MCF 10A (cell line): ENCODE measurements at regions not wholly inside any gene's neighbourhood (a gene's known extent, or its start where the extent isn't known, plus 50 kb on each side); places are given as distances from the start of the nearest gene placed in this dataset.

Experiments
- BruUV-seq: library from RNA; stranded (reverse); fragments of 400-500 nt; replicated peaks from 2 replicates; lab custom pipeline; 2021; lab: Mats Ljungman, UMichigan
- CTCF ChIA-PET: fragments of 300-600 bp; sonication (Branson Sonifier 250); formaldehyde crosslinking; extraction: SDS; loops from one replicate; lab custom pipeline; 2021; ENCODE audit warnings: antibody characterized with exemption, inconsistent platforms; lab: Yijun Ruan, JAX
- POLR2A ChIA-PET: fragments of 300-600, 350-650 bp; sonication (Branson Sonifier 250); formaldehyde crosslinking; extraction: SDS; loops from one replicate; lab custom pipeline; 2020; ENCODE audit warnings: antibody characterized with exemption, inconsistent platforms; lab: Yijun Ruan, JAX
- DNase-seq: peaks from one replicate; pipeline ENCODE4 v3.0.0-alpha.2; 2018; ENCODE audit not compliant: unreplicated experiment
- H3K27ac Mint-ChIP-seq: one replicate; pipeline ENCODE4 v1.8.0; 2022; ENCODE audit warnings: mild to moderate bottlenecking, low read depth, mixed read lengths; ENCODE audit not compliant: unreplicated experiment
- H3K27me3 Mint-ChIP-seq: one replicate; pipeline ENCODE4 v1.8.0; 2022; ENCODE audit warnings: mixed read lengths; ENCODE audit not compliant: insufficient read depth, unreplicated experiment
- H3K36me3 Mint-ChIP-seq: one replicate; pipeline ENCODE4 v1.8.0; 2022; ENCODE audit warnings: mild to moderate bottlenecking, moderate library complexity, mixed read lengths; ENCODE audit not compliant: insufficient read depth, unreplicated experiment
- H3K4me1 Mint-ChIP-seq: one replicate; pipeline ENCODE4 v1.8.0; 2022; ENCODE audit warnings: mixed read lengths; ENCODE audit not compliant: insufficient read depth, unreplicated experiment
- H3K4me3 Mint-ChIP-seq: one replicate; pipeline ENCODE4 v1.8.0; 2022; ENCODE audit warnings: mild to moderate bottlenecking, moderate library complexity, mixed read lengths; ENCODE audit not compliant: unreplicated experiment
- H3K9me3 Mint-ChIP-seq: one replicate; pipeline ENCODE4 v1.8.0; 2022; ENCODE audit warnings: mixed read lengths; ENCODE audit not compliant: unreplicated experiment
- intact Hi-C: fragments of 100-400 bp; cut with micrococcal nuclease; formaldehyde crosslinking; loops from 2 replicates; pipeline ENCODE4 v1.14.1; 2022
- TF ChIP-seq, protein P1 (sequence below): fragments of 200-600 bp; IDR thresholded peaks from one replicate; pipeline ENCODE4 v1.8.0; 2022; ENCODE audit warnings: antibody characterized with exemption, mild to moderate bottlenecking; ENCODE audit not compliant: unreplicated experiment

DNA sequence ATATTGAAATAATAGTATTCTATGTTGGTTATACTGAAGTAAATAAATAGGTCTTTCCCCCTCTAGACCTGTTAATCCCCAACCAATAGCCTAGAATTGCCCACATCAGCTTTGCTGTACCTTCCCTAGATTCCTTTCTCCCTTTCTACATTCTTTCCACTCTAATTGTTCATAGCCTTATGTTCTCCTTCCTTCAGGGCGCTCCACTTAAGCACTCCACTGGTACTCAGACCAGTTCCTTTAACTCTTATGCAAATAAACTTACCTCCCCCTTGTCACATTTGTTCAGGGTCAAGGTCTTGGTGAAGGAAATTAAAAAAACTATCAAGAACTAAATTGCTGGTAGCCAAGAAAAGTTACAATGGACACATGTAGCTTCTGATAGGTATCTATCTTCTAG, 294.8 kb downstream of the UTP18 start:
- TF ChIP-seq, protein P1, sequence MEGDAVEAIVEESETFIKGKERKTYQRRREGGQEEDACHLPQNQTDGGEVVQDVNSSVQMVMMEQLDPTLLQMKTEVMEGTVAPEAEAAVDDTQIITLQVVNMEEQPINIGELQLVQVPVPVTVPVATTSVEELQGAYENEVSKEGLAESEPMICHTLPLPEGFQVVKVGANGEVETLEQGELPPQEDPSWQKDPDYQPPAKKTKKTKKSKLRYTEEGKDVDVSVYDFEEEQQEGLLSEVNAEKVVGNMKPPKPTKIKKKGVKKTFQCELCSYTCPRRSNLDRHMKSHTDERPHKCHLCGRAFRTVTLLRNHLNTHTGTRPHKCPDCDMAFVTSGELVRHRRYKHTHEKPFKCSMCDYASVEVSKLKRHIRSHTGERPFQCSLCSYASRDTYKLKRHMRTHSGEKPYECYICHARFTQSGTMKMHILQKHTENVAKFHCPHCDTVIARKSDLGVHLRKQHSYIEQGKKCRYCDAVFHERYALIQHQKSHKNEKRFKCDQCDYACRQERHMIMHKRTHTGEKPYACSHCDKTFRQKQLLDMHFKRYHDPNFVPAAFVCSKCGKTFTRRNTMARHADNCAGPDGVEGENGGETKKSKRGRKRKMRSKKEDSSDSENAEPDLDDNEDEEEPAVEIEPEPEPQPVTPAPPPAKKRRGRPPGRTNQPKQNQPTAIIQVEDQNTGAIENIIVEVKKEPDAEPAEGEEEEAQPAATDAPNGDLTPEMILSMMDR, result no peak
- peaks cover 46% of the 10 kb centered on the region for H3K27me3 Mint-ChIP-seq
- H3K9me3 Mint-ChIP-seq, result no peaks in the 10 kb centered on the region
- ChIA-PET CTCF (interaction anchor here (0.6 to 0.7 kb wide), 2 partner anchors 183 to 184 kb away, joined by 3 to 5 read pairs; no protein-coding TSS in a partner anchor), POLR2A (no interaction called here)
- intact Hi-C loops, result no loop called here
- no peaks in the 10 kb centered on the region for H3K4me1 Mint-ChIP-seq
- H3K4me3 Mint-ChIP-seq, result no peak overlapping the region
- H3K27ac Mint-ChIP-seq, result no peak overlapping the region
- no peak for DNase-seq
- no TSS peak for BruUV-seq
- H3K36me3 Mint-ChIP-seq, result no peaks in the 10 kb centered on the region

DNA sequence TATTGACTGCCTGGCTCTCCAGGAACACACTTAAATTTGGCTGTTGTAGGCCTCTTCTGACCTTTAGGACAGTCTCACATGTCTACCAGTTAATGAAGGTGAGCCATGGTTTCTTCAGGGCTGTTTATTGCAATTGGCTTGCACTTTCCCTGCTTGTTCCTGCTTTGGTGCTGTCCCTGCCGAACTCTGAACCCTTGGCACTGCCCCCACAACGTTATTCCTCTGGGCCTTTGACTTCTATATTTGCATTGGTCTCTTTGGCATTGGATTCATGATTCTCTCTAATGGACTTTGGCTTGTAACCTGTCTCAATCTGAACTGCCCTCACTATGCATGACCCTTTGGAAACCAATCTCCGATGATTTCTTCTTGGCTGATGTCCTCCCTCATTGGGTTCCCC, 299.4 kb downstream of the UTP18 start:
- H3K4me1 Mint-ChIP-seq, result no peaks in the 10 kb centered on the region
- peaks cover 80% of the 10 kb centered on the region for H3K27me3 Mint-ChIP-seq
- H3K4me3 Mint-ChIP-seq, result no peak overlapping the region
- no TSS peak for BruUV-seq
- ChIA-PET POLR2A (no interaction called here), CTCF (no interaction called here)
- no peaks in the 10 kb centered on the region for H3K36me3 Mint-ChIP-seq
- DNase-seq, result no peak
- intact Hi-C loops, result no loop called here
- no peaks in the 10 kb centered on the region for H3K9me3 Mint-ChIP-seq
- H3K27ac Mint-ChIP-seq, result no peak overlapping the region
- TF ChIP-seq, protein P1, result no peak

DNA sequence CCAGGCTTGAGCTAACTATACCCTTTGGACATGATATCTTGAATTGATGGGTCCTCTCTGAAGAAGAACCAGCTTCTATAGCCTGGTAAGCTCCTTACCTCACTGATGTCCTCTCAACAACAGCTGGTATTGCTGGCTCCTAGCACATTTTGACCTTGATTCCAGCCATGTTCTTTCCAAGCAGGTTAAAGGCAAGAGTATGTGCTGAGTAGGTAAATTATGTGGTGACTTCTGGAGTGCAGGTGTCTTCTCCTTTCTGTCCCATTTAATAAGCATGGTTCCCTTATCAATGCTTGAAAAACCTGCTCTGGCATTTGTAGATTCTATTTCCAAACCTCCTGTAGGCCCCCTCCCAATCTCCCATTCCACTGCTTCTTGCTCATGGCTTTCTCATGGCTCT, 300.1 kb downstream of the UTP18 start:
- no peak for DNase-seq
- H3K9me3 Mint-ChIP-seq, result no peaks in the 10 kb centered on the region
- ChIA-PET POLR2A (no interaction called here), CTCF (no interaction called here)
- no peaks in the 10 kb centered on the region for H3K4me1 Mint-ChIP-seq
- H3K27me3 Mint-ChIP-seq, result peaks cover 80% of the 10 kb centered on the region
- no peaks in the 10 kb centered on the region for H3K36me3 Mint-ChIP-seq
- H3K4me3 Mint-ChIP-seq, result no peak overlapping the region
- H3K27ac Mint-ChIP-seq, result no peak overlapping the region
- no TSS peak for BruUV-seq
- intact Hi-C loops, result no loop called here
- TF ChIP-seq, protein P1, result no peak

DNA sequence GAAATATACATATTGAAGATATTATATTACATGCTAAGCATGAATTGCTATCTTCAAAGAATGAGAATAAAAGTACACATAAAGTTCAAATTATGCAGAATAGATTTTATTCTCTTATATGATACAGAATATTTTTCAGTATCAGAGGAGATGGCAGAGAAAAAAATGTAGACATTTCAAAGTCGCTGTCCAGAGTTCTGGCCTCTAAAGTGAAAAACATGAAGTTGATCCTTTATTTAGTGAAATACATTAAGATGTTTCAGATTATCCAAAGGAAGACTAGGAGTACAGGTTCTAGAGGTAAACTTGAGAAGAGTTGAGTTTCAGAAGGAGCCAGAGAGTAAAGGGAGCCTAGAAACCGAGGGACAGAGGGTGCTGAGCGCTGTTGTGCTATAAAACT, 303.6 kb downstream of the UTP18 start:
- no peaks in the 10 kb centered on the region for H3K36me3 Mint-ChIP-seq
- DNase-seq, result no peak
- H3K4me1 Mint-ChIP-seq, result no peaks in the 10 kb centered on the region
- H3K9me3 Mint-ChIP-seq, result no peaks in the 10 kb centered on the region
- intact Hi-C loops, result no loop called here
- BruUV-seq, result no TSS peak
- TF ChIP-seq, protein P1, result no peak
- no peak overlapping the region for H3K4me3 Mint-ChIP-seq
- CTCF ChIA-PET, result no interaction called here
- POLR2A ChIA-PET, result no interaction called here
- H3K27ac Mint-ChIP-seq, result no peak overlapping the region
- H3K27me3 Mint-ChIP-seq, result peaks cover 77% of the 10 kb centered on the region
